ENCODE measurements at regions not wholly inside any gene's neighbourhood (a gene's known extent, or its start where the extent isn't known, plus 50 kb on each side); places are given as distances from the start of the nearest gene placed in this dataset.

GRCh38 chr9:82783045-82783444 is 279.9 kb downstream of the RASEF start:
- intact Hi-C loops (cut with micrococcal nuclease): no loop called here
- ChIA-PET CTCF (no interaction called here), POLR2A (no interaction called here), RAD21 (ENCODE audit: low non-redundant PET in 1 of 2, low total read pairs in 2 of 2, uncharacterized antibody in 2 of 2, unreplicated experiment in 2 of 2) (no interaction called here)
- no peak overlapping the region for H3K4me2 ChIP-seq (ENCODE audit: low read length)
- H3K79me2 ChIP-seq (ENCODE audit: insufficient read depth, low read length): no peaks in the 10 kb centered on the region
- H3K9me2 ChIP-seq (ENCODE audit: insufficient read depth): no peaks in the 10 kb centered on the region
- no peaks in the 10 kb centered on the region for H3K27me3 ChIP-seq (ENCODE audit: insufficient read depth, low read length)
- H3K4me3 ChIP-seq (replicated peaks in 1 of 2; ENCODE audit: low read depth in 1 of 2, low read length in 2 of 2): no peak overlapping the region
- TF ChIP-seq EGR1 (IDR thresholded peaks at IDR 0.05; ENCODE audit: low read depth) (no peak), POLR2A (IDR thresholded peaks at IDR 0.05; ENCODE audit: borderline replicate concordance, extremely low read depth, insufficient read depth, insufficient read length) (no peak), POLR2AphosphoS5 (IDR thresholded peaks at IDR 0.05; ENCODE audit: low read depth, low read length) (no peak), ZNF274 (IDR thresholded peaks at IDR 0.05; ENCODE audit: low read depth, low read length) (no peak), FOSL1 (IDR thresholded peaks at IDR 0.05; ENCODE audit: low read depth) (no peak), ATF3 (IDR thresholded peaks at IDR 0.05) (no peak), REST (IDR thresholded peaks at IDR 0.05; ENCODE audit: low read depth) (no peak), ELF1 (IDR thresholded peaks at IDR 0.05; ENCODE audit: borderline replicate concordance, low read depth) (no peak), SIN3A (IDR thresholded peaks at IDR 0.05; ENCODE audit: low read depth) (no peak), EZH2 (IDR thresholded peaks at IDR 0.05) (no peak), EZH2phosphoT487 (IDR thresholded peaks at IDR 0.05; ENCODE audit: borderline replicate concordance) (no peak), TCF7L2 (IDR thresholded peaks at IDR 0.05; ENCODE audit: borderline replicate concordance, extremely low read depth, insufficient read depth, insufficient read length) (no peak), JUND (IDR thresholded peaks at IDR 0.05) (no peak), ZFX (IDR thresholded peaks at IDR 0.05) (no peak)
- H3K9me3 ChIP-seq (ENCODE audit: control insufficient read depth in 1 of 2, insufficient read depth in 1 of 2, low read depth in 1 of 2, low read length in 2 of 2): peaks cover 0 to 5% of the 10 kb centered on the region in 2 experiments; a peak in 1 of 4 replicates
- no TSS peak for BruUV-seq (replicated peaks)
- DNase-seq (ENCODE audit: low read depth, low spot score) (no peak), ATAC-seq (no peak)
- H3K36me3 ChIP-seq (ENCODE audit: control insufficient read depth in 1 of 2, insufficient read depth in 2 of 2, low read length in 2 of 2): no peaks in the 10 kb centered on the region
- no peak overlapping the region for H3K27ac ChIP-seq (ENCODE audit: low read depth, low read length)
- H4K20me1 ChIP-seq (ENCODE audit: insufficient read depth): no peaks in the 10 kb centered on the region
- H2AFZ ChIP-seq (ENCODE audit: low read depth, low read length, poor library complexity, severe bottlenecking): no peak overlapping the region
- H3K9ac ChIP-seq (ENCODE audit: low read length): no peak overlapping the region
- H3K4me1 ChIP-seq (ENCODE audit: control insufficient read depth in 1 of 2, insufficient read depth in 2 of 2, low read length in 2 of 2): no peaks in the 10 kb centered on the region
